ENCODE measurements at regions not wholly inside any gene's neighbourhood (a gene's known extent, or its start where the extent isn't known, plus 50 kb on each side); places are given as distances from the start of the nearest gene placed in this dataset.

DNA sequence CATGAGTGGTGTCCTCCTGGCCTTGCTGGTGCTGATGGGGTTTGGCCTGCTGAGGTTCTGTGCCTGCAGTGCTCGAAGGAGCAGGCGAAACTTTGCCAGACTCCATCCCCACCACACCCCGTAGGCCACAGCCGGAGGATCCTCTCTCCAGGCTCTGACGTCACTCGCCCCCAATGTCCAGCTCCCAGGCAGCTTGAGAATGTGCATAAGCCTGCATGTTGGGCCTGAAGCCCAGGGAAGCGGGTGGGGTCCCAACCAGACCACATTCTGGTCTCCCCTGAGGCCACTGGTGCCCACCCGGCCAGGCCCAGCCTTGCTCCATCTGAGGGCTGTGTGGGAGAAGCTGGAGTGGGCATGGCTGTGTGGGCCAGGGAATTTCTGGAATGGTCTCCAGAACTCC is 109.8 kb downstream of the ASB7 start:
- H3K27ac ChIP-seq: no peak overlapping the region
- TF ChIP-seq, protein P1, sequence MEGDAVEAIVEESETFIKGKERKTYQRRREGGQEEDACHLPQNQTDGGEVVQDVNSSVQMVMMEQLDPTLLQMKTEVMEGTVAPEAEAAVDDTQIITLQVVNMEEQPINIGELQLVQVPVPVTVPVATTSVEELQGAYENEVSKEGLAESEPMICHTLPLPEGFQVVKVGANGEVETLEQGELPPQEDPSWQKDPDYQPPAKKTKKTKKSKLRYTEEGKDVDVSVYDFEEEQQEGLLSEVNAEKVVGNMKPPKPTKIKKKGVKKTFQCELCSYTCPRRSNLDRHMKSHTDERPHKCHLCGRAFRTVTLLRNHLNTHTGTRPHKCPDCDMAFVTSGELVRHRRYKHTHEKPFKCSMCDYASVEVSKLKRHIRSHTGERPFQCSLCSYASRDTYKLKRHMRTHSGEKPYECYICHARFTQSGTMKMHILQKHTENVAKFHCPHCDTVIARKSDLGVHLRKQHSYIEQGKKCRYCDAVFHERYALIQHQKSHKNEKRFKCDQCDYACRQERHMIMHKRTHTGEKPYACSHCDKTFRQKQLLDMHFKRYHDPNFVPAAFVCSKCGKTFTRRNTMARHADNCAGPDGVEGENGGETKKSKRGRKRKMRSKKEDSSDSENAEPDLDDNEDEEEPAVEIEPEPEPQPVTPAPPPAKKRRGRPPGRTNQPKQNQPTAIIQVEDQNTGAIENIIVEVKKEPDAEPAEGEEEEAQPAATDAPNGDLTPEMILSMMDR (IDR thresholded peaks at IDR 0.05): no peak
- H3K4me3 ChIP-seq (ENCODE audit: low read depth in 1 of 2, low read length in 1 of 2): no peak overlapping the region
- H3K27me3 ChIP-seq: peaks cover 7% of the 10 kb centered on the region
- H3K9me3 ChIP-seq: no peaks in the 10 kb centered on the region
- no peaks in the 10 kb centered on the region for H3K36me3 ChIP-seq
- H3K4me1 ChIP-seq (ENCODE audit: control insufficient read depth in 1 of 2, insufficient read depth in 1 of 2, low read depth in 1 of 2, low read length in 1 of 2): no peaks in the 10 kb centered on the region

DNA sequence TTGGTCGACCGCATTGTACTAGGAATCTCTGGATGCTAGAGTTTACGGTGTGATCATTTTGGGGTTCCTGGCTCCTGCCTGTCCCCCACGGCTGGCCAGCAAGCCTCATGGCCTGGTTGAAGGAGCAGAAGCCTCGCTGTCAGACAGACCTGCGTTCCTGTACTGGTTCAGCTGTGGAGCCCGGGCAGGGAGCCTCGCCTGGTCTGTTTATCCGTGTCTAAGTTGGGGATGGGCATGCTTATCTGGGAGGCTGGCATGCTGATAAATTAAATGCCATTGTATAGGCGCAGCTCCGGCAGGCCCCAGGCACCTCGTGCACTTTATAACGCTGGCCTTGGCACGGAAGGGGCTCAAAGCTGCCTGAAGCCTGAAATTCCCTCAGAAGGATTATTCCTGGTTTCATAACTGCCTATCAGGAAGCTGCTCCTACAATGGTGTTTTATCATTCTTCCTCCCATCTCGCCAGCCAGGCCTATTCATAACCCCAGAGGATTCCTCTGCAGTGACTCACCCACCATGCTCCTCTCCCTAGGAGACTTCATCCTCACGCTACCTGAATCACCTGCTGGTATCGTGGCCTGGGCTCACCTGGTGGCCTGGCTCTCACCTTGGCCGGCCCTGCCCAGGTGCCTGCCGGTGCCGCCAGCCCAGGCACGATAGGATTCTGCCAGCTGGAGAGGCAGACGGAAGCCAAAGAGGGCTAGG is 110.9 kb downstream of the ASB7 start:
- Histone ChIP-seq H3K36me3 (no peaks in the 10 kb centered on the region), H3K4me3 (ENCODE audit: low read depth in 1 of 2, low read length in 1 of 2) (no peak overlapping the region), H3K4me1 (ENCODE audit: control insufficient read depth in 1 of 2, insufficient read depth in 1 of 2, low read depth in 1 of 2, low read length in 1 of 2) (no peaks in the 10 kb centered on the region), H3K9me3 (no peaks in the 10 kb centered on the region), H3K27me3 (peaks cover 11% of the 10 kb centered on the region), H3K27ac (no peak overlapping the region)
- TF ChIP-seq, protein P1 (IDR thresholded peaks at IDR 0.05): no peak

DNA sequence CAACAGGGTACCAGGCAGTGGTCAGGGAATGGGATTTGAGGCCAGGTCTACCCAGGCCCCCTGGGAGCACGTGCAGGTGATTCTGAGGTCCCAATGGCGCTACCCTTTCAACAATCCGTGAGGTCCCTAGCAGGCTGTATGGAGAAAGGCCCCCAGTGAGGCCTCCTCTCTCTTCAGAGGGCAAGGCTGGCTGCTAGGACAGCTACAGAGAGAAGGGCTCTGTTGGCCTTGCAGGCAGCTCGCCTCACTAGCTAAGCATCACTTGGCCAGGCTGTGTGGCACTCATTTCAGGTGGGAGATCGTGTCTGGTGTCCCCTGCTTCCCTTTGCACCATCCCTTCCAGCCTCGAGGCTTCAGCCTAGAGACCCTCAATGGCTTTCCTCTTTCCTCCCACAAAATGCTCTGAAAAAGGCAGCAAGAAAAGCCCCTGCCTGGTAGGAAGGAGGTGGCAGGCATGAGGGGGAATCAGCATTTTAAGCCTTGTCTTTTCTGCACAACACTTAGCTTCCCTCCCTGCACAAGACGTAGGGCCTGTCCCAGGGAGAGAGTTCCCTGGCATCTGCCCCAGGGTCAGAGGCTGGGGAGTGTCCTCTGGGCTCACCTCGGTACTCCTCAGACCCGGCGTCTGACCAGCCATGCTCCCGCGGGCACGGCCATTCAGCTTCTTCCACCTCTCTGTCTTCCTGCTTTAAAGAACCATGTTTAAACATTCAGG is 111.8 kb downstream of the ASB7 start:
- Histone ChIP-seq H3K36me3 (no peaks in the 10 kb centered on the region), H3K4me1 (ENCODE audit: control insufficient read depth in 1 of 2, insufficient read depth in 1 of 2, low read depth in 1 of 2, low read length in 1 of 2) (no peaks in the 10 kb centered on the region), H3K9me3 (no peaks in the 10 kb centered on the region), H3K27ac (no peak overlapping the region), H3K4me3 (ENCODE audit: low read depth in 1 of 2, low read length in 1 of 2) (no peak overlapping the region), H3K27me3 (peaks cover 12% of the 10 kb centered on the region)
- TF ChIP-seq, protein P1 (IDR thresholded peaks at IDR 0.05): no peak

DNA sequence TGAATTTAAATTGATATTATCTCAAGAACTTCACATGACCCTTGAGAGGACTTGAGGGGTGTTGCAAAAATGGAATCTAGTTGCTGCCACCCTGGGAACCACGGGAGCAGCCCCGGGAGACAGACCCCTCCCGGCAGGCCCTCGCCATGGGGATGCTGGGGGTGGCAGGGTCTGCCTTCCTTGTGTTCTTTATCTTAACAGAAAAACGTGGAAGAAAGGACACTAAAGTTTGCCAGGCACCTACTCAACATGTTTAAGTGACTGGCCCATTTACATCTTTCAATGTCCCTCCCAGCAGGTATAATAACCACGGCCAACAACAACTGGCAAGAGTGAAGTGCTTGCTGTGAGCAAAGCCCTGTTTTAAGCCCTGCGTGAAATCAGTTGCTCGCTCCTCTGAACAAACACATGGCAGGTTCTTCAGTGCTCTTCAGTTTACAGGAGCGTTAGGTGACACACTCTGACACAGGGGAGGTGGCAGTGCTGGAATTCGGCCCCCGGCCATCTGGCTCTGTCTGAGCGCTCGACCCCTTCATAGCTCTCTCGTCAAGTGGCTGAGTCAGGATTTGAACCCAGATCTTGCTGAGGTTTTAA is 112.5 kb downstream of the ASB7 start:
- TF ChIP-seq, protein P1 (IDR thresholded peaks at IDR 0.05): no peak
- Histone ChIP-seq H3K9me3 (no peaks in the 10 kb centered on the region), H3K36me3 (no peaks in the 10 kb centered on the region), H3K4me3 (ENCODE audit: low read depth in 1 of 2, low read length in 1 of 2) (no peak overlapping the region), H3K4me1 (ENCODE audit: control insufficient read depth in 1 of 2, insufficient read depth in 1 of 2, low read depth in 1 of 2, low read length in 1 of 2) (no peaks in the 10 kb centered on the region), H3K27me3 (peaks cover 11% of the 10 kb centered on the region), H3K27ac (no peak overlapping the region)

DNA sequence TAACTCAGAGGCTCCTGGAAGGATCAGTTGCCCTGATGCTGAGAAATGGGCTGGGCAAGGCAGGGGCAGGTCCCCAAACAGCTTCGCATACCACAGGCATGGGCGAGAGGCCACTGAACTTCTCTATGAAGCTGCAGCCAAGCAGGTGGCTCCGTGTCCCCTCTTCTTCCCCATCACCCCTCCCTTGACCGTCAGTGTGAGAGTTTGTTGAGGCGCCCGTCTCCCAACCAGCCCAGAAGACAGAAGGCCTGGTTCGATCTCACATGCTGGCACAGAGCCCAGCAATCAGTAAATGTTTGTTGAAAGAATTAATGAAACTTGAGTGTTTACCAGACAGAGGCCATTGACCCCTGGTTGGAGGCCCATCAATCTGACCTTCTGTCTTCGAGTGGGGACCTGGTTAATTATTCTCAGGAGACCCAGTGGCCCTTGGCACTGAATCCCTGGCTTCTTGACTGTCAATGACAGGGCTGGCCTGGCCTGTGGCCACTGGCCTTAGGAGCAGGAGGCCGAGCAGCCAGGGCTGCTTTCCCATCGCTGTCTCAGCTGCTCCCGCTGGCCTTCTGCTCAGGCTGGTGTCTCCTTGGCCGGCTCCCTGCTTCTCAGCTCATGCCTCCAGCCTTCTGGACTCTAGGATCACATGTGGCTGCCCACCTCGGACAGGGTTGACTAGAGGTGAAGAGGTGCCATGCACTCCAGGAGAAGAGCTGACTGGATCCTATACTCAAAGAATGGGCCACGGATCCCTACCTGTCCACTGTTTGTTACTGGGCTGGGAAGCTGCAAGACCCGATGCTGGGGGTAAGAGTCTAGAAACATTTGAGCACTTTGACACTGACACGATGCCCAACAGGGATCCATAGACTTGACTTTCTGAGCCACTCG is 113.4 kb downstream of the ASB7 start:
- H3K4me1 ChIP-seq (ENCODE audit: control insufficient read depth in 1 of 2, insufficient read depth in 1 of 2, low read depth in 1 of 2, low read length in 1 of 2): no peaks in the 10 kb centered on the region
- TF ChIP-seq, protein P1 (IDR thresholded peaks at IDR 0.05): no peak

More for the DNA sequence above, 113.4 kb downstream of the ASB7 start:
- Histone ChIP-seq H3K4me3 (ENCODE audit: low read depth in 1 of 2, low read length in 1 of 2) (no peak overlapping the region), H3K27ac (no peak overlapping the region), H3K27me3 (peaks cover 16% of the 10 kb centered on the region), H3K9me3 (no peaks in the 10 kb centered on the region), H3K36me3 (no peaks in the 10 kb centered on the region)

All from neutrophil (primary cell).